DMS 273 treated with DMSO at 0.1 percent for 48 hours (cell line): ENCODE measurements at regions not wholly inside any gene's neighbourhood (a gene's known extent, or its start where the extent isn't known, plus 50 kb on each side); places are given as distances from the start of the nearest gene placed in this dataset.
"Not testable (repeated sequence)": the region's sequence is repeated elsewhere in the genome, so short reads cannot be mapped to it uniquely, and the experiment has no call there.

Experiments used
- DNase-seq: peaks from one replicate; lab custom pipeline; 2025; lab: John Stamatoyannopoulos, UW

DNA sequence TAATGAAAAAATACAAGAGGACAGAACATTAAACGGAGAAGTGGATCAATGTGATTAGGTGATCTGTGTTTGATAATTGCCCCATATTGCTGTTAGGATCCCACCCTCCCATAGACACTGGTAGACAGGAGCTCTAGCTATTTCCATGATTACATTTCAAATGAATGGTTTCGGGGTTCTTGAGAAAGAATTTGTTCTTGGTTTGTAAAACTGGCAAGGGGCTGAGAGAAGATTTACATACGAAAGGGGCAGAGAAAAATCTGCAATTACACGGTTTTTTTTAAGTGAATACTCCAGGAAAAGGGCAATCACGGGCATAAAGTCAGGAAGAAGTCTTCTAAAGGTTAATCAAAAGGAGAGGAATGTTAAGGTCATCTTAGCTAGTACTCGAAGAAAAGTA is 2125.7 kb upstream of the PCDH20 start:
- DNase-seq, result no peak

DNA sequence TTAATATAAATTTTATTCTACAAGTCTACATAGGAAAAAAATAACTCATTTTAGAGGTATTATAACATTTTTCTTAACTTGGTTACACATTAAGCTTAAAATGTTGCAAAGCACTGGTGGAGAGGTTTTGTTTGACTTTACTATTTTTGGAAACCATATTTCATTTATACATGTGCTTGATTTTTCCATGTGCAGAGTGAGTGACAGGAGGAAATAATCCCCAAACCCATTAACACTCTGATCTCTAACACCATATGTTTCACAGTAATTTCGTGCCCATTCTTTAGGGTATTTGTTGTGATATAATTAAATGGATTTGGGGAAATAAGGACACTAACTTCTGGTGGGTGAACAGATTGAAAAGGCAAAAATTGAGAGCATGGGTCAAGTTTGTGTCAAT is 2124.4 kb upstream of the PCDH20 start:
- no peak for DNase-seq

DNA sequence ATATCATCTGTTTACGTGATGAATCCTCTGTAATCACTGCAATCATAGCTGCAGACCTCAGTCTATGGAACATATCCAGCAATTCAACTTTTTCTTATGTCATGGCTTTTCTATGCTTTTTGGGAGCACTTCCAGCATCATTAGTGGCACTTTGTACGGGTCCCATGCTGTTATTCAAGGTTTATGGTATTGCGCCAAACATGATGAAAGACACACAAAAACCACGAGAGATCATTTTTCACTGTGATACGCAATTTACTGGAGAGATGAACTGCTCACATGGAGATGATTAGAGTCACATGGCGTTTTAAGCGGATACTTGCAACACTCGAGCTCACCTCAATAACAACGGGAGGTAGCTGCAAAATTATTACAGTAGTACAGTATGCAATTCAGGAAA is 2101.7 kb upstream of the PCDH20 start:
- no peak for DNase-seq

DNA sequence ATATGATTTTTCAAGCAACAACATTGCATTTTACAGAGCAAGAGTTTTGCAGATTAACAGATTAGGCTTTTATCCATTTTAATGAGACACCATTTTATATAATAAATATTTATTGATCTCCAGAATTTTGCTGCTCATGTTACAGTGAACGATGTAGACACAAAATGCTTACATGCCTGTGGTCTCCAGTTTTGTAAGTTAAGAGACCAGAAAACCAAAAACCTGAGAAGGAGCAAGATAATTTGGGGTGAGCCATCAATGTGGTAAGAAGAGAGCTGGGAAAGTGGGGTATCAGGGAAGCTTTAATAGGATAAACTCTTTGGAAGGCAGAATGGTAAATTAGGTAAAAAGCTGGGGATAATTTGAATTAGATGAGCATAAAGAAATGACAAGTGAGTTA is 2100.5 kb upstream of the PCDH20 start:
- no peak for DNase-seq

DNA sequence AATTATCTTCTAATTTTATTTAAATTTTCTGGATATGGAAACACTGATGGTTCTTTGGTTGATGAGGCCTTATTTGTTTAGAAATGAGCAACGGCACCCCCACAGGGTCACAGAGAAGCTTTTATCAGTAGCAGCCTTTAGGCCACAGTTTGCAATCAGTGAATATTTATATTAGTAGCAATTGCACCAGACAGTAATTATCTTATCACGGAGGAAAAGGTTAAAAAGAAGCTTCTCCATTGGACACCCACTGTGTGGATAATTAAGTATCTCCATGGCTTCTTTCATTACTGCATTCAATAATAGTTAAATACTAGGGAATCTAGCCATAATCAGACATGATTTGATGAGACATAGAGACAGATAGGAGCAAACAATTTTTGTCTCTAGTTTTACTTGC is 2099.2 kb upstream of the PCDH20 start:
- no peak for DNase-seq

DNA sequence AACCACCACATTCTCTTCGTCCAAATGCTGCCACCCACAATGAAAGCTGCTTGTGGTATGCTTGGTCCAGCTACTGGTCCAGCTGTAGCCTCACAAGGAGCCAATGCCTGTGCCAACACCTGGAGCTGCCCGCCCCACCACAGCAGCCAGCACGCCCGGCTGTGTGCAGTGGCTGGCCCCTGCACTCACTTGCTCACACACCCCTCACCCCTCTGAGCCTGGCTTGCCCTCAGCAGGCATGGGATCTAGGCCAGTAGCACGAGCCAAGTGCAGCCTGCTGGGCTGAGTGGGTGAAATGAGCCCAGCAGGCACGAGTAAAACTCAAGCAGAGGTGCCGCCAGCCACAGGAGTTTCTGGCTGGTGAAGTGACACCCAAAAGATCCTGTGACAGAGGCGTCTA is 2096.4 kb upstream of the PCDH20 start:
- DNase-seq, result no peak

DNA sequence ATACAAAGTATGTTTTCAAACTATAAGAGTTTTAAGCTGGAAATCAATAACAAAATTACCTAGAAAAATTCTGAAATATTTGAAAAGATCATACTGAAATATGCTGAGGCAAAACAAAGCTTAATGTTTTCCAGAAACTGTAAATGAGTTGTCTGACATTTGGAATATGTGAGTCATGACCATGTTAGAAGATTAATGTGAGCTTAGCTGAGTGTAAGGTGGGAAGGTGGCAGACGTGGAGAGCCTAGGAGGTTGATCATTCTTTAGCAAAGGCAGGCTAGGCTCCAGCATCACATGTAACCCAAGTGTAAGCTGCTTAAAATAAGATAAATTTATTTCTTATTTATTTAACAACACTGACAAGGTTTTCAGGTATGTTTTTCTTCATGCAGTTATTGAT is 2086.1 kb upstream of the PCDH20 start:
- DNase-seq, result no peak

DNA sequence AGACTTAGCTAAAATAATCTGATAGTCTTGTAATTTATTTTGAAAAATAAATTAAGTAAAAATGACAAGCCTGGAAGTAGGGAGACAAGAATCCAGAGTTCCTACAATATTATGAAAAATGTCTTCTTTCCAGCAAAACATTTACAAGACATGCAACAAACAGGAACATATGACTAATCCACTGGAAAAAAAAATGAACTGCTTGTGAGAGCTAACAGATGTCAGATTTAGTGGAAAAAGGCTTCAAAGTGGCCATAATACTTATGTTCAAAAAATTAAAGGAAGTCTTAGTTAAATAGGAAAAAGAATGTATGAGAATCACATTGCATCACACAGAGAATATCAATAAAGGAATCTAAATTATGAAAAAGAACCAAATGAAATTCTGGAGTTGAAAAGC is 2082.0 kb upstream of the PCDH20 start:
- no peak for DNase-seq

DNA sequence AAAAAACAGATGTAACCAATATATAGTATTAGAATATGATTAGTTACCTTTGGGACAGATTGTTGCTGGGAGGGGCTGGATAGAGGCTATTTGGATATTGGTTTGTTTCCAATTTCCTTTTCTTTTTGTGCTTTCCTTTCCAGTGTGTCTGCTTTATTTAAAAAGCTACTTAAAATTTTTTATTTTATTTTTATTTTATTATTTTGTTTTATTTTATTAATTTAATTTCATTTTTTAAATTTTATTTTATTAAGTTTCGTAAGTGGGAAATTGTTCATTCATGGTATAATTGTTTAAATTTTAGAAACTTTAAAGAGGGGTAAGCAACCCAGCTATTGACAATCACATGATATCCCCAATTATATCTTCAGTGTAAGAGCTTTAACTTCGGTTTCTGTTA is 2077.0 kb upstream of the PCDH20 start:
- no peak for DNase-seq

DNA sequence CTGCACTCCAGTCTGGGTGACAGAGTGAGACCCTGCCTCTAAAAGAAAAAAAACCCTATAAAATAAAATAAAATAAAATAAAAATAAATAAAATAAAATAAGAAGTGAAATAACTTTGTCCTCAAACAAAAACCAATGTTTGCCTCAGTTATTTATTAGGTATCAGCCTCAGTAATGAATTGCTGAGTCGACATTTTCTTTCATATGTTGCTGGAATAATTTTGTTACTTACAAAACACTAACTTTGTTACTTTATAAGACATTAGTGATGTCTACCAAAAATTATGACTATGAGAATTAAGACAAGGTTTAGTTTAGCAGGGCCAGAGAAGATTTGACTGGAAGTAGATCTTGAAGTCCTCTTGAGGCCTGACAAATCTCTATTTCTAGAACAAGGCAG is 2074.5 kb upstream of the PCDH20 start:
- DNase-seq, result no peak

DNA sequence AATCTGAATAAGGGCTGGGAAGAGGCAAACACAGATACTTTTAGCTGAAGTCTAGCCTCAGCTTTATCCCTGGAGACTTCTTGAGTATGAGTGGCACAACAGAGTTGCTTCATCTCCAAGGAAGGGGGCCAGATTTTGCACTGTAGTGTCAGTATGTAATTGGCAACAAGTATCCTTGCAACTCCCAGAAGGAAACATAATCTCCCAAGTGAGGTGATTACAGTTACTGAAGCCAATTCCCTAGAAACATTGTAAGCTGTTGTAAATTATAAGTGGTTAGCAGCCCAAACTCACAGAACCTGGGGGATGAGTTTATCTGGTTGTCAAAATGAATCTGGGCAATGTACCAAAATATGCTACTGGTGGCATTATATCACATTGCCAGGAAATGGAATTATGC is 2065.7 kb upstream of the PCDH20 start:
- DNase-seq, result no peak

DNA sequence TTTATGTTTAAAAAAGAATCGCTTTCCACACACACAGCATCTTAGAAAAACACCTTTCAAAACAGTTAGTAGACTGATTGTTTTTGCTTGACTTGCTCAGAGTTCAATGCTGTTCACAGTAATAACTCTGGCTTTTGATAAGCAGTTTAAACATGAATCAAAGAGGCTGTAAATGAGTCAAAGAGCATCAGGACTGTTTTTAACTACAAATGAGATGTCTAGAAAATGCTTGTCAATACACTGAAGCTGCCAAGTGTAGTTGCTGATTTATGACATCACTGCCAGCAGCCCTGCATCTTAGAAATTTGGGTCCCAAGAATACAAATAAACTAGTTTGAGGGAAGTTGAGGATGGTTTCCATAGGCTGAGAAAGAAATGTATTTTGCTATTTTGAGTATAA is 2057.1 kb upstream of the PCDH20 start:
- DNase-seq, result no peak

DNA sequence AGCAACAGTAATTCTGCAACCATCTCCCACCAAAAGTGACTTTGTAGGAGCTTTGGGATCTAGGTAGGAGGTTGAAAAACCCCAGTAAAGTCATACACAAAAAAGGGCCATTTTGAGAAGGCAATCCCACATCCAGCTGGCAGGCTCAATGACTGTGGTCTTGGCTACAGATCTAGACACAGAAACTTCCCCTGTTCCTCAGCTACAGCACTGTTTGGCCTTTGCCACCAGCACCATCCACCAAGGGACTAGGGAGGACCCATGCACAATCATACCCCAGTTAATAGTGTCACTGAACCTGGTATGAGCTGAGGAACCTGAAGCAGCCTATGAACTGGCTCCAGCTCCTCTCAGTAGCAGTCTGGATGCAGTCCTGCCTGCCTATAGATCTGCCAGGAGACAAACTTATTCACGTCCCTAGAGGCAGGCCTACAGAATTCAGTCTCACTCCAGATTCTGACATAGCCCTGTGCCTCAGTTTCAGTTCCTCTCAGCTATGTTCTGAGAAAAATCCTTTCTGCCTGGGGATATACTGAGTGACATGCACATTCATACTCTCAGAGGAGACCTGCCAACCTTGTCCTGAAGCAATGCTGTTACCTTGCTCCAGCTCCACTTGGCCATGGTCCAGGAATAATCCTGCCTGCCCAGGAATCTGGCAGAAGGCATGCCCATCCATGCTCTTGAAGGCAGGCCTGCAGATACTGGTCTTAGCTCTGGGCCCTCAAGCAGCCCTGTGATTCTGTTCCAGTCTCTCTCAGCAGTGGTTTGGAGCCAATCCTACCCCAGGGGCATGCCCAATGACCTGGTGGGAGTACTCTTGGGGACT is 2048.3 kb upstream of the PCDH20 start:
- DNase-seq, result no peak

DNA sequence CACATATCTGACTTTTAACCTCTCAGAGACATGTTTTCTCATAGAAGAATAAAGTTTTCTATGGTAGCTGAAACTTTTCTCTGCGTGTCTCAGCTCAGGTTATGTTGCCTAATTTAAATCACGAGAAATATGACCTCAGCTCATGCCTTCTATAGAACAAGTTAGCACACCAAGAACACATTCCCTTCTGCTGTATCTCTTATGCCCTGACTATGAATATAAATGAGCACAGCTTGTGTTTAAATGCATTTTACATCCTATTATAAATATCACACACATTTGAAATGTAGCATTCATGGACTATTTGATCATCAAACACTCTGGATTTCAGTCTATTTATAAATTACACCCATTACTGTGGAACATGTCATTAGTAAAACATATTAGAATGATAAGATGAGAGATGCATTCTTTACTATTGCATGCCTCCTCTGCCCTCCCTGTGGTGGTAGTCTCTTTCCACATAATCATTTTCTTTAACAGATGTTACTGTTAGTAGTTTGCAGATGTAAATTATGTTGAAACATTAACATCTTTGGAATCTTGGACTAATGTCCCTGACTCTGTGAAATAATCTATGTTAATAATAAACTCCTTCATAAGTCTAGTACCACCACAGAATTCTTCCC is 2044.9 kb upstream of the PCDH20 start:
- DNase-seq, result no peak

DNA sequence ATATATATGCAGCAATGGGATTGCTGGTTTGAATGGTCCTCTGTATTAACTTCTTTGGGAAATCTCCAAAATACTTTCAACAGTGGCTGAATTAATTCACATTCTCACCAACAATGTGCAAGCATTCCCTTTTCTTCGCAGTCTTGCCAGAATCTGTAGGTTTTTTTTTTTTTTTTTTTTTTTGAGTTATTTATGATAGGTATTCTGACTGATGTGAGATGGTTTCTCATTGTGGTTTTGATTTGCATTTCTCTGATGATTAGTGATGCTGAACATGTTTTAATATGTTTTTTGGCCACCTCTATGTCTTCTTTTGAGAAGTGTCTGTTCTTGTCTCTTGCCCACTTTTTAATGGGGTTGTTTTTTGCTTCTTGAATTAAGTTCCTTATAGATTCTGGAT is 2041.5 kb upstream of the PCDH20 start:
- DNase-seq, result no peak

DNA sequence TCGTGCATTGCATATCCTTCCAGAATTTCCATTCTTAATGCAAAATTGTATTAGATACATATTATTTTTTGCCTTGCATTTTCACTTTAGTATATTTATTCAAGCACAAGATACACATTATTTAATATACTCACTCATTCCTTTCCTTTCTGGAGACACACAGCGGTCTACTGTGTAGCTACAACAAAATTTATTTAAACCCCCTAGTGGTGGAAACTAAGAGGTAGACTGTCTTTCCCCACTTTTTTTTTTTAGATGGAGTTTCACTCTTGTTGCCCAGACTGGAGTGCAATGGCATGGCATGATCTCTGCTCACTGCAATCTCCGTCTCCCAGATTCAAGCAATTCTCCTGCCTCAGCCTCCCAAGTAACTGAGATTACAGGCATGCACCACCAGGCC is 2040.3 kb upstream of the PCDH20 start:
- DNase-seq, result no peak

DNA sequence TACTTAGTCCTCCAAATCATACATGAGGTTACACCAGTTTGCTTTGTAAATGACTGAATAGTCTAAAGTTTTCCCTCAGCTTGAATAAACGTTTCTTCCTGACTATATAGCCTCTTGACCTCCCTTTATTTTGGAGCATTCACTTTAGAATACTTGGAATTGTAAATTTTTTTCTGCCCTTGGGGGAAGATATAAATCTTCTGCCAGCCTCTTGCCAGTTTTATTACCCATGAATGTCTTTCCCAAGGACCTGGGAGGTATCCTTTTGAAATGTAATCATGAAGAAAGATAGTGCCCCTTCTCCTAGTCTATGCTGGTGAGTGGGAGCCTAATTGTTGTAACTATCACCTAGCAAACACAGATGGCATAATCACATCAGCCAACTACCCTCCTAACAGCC is 2033.9 kb upstream of the PCDH20 start:
- no peak for DNase-seq

DNA sequence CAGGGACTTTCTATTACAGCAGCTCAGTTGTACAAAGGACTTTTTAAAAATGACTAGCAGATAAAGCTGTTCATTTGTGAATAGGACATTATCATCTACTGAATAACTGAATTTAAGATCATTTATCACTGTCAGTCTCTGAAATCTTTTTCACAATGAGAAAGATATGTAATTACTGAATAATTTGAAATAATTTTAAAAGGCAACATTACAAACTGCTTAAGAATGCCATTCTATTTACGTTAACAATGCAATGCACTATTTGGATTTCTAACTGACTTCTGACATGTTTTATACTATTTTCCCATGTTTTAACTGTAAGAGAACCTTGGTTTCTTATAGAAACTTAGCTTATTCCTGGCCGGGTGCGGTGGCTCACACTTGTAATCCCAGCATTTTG is 2033.0 kb upstream of the PCDH20 start:
- DNase-seq, result no peak

DNA sequence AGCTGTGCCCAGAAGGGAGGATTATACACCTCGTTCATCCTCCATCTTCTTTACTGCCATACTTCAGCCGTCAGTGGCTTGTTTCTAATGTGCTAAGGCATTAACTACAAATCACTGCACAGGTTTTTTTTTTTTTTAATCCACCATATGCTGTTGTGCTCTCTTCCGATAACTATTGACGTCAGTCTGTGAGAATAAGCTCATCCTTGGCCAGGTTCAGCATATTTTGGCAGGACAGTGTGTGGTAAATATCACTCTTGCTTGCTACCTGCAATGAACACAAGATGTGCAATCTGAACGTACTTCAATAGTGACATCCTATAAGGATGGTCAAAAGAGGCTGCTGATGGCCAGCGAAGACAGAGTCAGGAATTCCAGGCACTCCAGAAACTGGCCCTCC is 2030.7 kb upstream of the PCDH20 start:
- no peak for DNase-seq

DNA sequence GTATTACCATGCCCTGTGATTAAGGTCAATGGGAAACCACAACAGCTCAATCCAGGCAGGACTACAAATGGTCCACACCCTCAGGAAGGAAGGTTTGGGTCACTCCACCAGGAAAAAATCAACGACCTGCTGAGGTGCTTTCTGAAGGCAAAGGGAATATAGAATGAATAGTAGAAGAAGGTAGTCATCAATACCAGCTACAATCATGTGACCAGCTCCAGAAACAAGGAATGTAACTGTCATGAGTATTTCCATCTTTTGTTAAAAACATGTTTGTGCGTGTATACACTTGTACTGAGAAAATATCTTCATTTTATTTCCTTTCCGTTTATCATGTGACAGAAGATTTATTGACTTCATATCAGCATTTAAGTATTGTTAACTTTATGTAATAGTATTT is 2028.6 kb upstream of the PCDH20 start:
- DNase-seq, result not testable (repeated sequence)

DNA sequence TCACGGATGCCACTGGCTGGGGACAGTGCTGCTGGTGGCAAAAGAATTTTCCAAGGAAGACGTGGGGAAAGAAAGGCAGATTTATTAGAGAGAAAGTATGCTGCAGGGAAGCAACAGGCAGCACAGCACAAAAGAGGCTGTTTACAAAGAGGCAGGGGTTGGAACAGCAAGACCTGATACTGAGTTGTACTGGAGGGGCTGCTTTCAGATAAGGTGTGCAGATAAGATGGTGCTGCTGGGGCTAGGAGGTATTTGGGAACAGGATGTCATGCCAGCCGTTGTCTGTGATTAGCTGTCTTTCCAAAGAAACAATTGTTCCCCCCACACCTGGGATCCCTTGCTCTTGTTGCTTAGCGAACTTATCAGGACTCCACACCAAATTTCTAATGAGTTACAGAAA is 2023.3 kb upstream of the PCDH20 start:
- DNase-seq, result no peak

DNA sequence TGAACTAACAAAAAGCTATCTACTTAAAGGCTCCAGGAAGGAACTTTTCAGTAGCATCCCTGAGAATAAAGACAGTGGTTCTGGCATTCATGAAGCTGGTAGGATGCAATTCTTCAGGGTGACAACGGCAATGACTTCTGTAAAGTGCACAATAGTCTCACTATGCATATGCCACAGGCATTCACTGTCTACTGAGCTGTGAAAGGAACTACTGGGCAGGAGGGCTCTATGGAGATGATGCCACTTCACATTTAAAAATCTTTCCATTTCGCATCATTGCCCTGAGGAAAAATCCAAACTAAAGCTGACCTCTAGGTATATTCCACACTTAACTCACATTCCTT is 2020.6 kb upstream of the PCDH20 start:
- DNase-seq, result no peak

DNA sequence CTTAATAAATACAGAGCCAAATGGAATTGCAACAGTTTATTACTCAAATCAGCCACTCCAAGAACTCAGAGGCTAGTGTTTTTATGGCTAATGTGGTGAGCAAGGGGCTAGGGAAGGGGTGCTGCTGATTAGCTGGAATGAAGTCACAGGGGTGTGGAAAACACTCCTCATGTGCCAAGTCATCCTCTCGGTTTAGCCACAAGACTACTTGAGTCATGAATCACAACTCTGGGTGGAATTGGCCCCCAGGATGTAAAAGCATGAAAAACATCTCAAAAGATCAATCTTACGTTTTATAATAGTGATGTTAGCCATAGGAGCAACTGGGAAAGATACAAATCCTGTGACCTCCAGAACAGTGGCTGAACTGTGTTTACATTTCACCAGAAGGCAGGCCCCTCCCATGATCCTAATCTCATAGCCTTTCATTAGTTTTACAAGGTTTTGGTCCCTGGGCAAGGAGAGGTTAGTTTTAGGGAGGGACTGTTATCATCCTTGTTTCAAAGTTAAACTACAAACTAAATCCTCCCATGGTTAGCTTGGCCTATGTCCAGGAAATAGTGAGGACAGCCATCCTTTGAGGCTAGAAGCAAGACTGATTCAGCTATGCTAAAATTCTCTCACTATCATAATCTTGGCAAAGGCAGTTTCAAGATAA is 2020.1 kb upstream of the PCDH20 start:
- DNase-seq, result no peak
